Coronary artery (tissue), 2 donors: ENCODE measurements at regions not wholly inside any gene's neighbourhood (a gene's known extent, or its start where the extent isn't known, plus 50 kb on each side); places are given as distances from the start of the nearest gene placed in this dataset.

Source experiments
- DNase-seq: peaks from one replicate; pipeline ENCODE4 v3.0.0-alpha.2; 2017; ENCODE audit warnings: low spot score
- H3K27ac ChIP-seq, 2 donors: fragments of 200-600 bp; sonication (generic); one replicate each; pipeline ENCODE4 v1.5.1; 2016 to 2019
- H3K4me3 ChIP-seq: fragments of 200-600 bp; sonication (generic); 2 replicates; pipeline ENCODE4 v1.5.1; 2016; ENCODE audit warnings: mild to moderate bottlenecking, moderate library complexity
- TF ChIP-seq, protein P1 (sequence below): fragments of 200-600 bp; sonication (generic); IDR thresholded peaks from one replicate; pipeline ENCODE4 v1.5.1; 2019; ENCODE audit warnings: antibody characterized with exemption

DNA sequence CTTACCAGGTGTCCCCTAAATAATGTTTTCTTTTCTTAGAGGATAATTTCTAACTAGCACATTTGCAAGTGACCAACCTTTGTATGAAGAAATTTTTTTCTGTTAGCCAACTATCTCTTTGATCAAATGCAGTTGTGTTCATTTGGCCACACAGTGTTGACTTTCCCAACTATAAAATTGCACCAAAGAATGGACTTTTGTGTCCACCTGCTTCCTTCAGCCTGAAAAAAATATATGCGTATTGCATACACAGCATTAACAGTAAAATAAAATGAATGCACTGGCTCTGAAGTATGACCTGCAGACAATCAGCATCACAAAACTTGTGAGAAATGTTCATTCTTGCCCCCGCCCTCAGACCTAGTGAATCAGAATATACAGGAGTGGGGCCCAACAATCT lies 342.0 kb downstream of the SEC23A start:
- DNase-seq, result no peak
- no peak overlapping the region for H3K27ac ChIP-seq
- TF ChIP-seq, protein P1, sequence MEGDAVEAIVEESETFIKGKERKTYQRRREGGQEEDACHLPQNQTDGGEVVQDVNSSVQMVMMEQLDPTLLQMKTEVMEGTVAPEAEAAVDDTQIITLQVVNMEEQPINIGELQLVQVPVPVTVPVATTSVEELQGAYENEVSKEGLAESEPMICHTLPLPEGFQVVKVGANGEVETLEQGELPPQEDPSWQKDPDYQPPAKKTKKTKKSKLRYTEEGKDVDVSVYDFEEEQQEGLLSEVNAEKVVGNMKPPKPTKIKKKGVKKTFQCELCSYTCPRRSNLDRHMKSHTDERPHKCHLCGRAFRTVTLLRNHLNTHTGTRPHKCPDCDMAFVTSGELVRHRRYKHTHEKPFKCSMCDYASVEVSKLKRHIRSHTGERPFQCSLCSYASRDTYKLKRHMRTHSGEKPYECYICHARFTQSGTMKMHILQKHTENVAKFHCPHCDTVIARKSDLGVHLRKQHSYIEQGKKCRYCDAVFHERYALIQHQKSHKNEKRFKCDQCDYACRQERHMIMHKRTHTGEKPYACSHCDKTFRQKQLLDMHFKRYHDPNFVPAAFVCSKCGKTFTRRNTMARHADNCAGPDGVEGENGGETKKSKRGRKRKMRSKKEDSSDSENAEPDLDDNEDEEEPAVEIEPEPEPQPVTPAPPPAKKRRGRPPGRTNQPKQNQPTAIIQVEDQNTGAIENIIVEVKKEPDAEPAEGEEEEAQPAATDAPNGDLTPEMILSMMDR, result no peak
- no peak overlapping the region for H3K4me3 ChIP-seq

GRCh38 chr14:38758661-38759060 lies 344.4 kb downstream of the SEC23A start:
- H3K4me3 ChIP-seq, result no peak overlapping the region
- H3K27ac ChIP-seq, result no peak overlapping the region
- TF ChIP-seq, protein P1, result no peak
- no peak for DNase-seq

- H3K27ac ChIP-seq, result no peak overlapping the region
- TF ChIP-seq, protein P1, result no peak
- DNase-seq, result no peak
- H3K4me3 ChIP-seq, result no peak overlapping the region
Measured at GRCh38 chr14:38755036-38755435, 348.0 kb downstream of the SEC23A start.

- TF ChIP-seq, protein P1, result no peak
- no peak overlapping the region for H3K27ac ChIP-seq
- H3K4me3 ChIP-seq, result no peak overlapping the region
- DNase-seq, result no peak
Measured at GRCh38 chr14:38752750-38753149, 350.3 kb downstream of the SEC23A start.

DNA sequence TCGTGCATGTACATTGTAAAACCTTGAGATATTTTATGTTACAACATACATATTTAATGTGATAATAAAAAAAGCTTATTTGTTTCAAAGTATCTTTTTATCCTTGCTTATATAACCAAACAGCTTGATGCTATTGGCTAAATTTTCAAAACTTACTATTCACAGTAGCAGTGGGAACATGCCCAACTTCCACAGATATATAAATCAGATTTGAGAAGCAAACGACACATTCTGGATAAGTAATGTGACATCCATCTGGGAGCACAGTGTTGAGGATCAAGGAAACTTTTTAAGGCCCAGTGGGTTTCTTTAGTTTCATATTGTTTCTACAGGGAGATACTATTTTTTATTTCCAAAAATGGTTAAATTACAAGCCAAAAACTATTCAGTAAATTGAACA lies 350.7 kb downstream of the SEC23A start:
- Histone ChIP-seq H3K4me3 (no peak overlapping the region), H3K27ac (no peak overlapping the region)
- TF ChIP-seq, protein P1, result no peak
- DNase-seq, result no peak

DNA sequence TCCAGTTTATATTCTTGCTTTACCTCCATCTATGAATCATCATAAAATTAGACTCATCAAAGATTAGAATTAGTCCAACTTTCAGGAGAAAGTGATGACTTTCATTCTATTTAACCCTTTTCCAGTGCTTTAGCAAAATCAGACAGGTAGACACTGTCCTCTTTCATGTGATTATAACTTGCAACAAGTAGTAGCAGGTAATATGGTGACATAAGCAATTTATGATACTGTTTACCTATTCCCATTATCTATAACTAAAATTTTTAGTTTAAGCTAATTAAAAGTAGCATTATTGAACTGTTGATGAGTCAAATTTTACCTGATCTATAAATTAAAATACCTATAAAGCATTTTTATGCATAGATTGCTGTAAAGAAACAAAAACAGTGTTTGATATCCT lies 351.6 kb downstream of the SEC23A start:
- DNase-seq, result no peak
- Histone ChIP-seq H3K4me3 (no peak overlapping the region), H3K27ac (no peak overlapping the region)
- TF ChIP-seq, protein P1, result no peak

DNA sequence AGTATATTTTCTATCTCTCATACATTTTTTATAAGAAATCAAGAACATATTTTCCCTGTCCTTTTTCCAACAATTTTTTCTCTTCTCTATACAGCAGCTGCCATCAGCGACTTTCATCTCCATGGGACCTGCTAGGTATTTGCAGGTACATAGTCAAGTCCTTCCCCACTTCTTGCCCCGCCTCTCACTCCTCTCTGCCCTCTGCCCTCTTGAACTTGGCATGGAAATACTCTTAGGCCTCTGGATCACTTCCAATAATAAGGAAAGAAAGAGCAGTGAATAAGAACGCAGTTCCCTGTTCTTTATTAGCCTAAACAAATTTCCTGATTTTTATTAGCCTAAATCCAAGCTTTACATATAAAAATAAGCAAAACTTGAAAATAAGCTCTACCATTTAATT lies 353.1 kb downstream of the SEC23A start:
- no peak overlapping the region for H3K27ac ChIP-seq
- no peak for DNase-seq
- TF ChIP-seq, protein P1, result no peak
- H3K4me3 ChIP-seq, result no peak overlapping the region
